GM21576 (cell line): ENCODE measurements at regions not wholly inside any gene's neighbourhood (a gene's known extent, or its start where the extent isn't known, plus 50 kb on each side); places are given as distances from the start of the nearest gene placed in this dataset.

ENCODE experiments used
- ATAC-seq: cut with Tn5 transposase; IDR thresholded peaks from one replicate; pipeline ENCODE4 v1.9.1; 2021; ENCODE audit warnings: mild to moderate bottlenecking, moderate library complexity; ENCODE audit not compliant: unreplicated experiment

DNA sequence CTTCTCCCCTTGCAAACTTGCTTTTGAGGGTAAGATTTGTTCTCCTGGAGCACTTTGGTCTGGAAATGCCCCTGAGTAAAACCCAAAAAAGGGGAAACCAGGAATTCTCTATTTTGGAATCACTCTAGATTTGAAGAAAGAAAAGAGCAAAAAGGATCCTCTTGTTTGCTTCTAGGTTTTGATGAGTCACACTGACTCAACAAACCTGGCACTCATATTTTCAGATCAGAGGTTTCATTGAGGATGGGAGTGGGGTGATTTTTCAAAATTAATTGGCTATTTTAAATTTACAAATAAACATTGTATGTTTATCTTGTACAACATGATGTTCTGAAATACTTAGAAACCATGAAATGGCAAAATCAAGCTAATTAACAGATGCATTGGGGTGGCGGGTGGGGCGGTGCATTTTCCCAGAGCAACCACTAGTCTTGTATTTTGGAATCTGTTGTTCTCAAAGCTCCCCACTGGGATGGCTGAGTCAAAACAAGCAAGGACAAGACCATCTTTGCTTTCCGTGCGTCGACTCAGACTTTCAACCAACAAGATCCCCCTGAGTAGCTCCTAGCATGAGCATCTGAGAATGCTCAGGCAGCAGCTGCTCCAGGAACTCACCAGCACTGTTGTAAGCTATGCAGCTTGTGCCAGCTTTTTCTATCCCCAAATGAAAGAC lies 451.4 kb downstream of the WDR72 start:
- no peak for ATAC-seq

DNA sequence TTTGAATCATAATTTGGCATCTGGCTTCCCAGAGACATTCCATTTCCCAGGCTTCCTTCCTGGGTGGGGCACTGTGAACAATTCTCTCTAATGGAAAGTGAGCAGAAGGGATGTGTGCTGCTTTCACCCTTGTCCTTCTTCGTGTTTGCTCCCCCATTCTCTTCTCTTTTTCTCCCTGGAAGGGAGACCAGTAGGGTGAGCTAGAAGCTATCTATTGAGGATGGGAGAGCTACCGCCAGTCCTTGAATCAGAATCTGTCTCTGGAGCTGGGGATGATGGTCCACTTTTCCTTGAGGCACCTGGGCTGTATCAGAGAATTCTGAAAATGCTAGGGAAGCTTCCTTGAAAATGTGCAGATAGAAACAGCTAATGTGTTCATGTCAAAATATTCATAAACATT lies 453.9 kb downstream of the WDR72 start:
- ATAC-seq: no peak

DNA sequence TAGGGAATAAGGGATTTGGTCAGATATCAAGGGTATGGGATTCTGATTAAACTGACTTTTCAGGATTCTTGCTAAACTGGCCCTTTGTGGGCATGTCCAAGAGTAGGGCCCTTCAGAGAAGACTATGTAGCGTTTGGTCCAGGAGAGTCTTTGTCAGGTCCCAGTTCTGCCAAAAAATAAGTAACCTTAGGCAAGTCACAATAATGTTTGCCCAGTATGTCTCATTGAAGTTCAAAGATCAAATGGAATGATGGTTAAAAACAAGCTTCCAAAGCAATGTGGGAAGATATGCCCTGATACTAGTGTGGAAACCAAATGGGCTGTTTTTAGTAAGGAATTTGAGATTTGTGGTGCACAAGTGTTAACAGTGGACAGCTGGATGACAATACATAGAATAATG lies 454.4 kb downstream of the WDR72 start:
- ATAC-seq: no peak

DNA sequence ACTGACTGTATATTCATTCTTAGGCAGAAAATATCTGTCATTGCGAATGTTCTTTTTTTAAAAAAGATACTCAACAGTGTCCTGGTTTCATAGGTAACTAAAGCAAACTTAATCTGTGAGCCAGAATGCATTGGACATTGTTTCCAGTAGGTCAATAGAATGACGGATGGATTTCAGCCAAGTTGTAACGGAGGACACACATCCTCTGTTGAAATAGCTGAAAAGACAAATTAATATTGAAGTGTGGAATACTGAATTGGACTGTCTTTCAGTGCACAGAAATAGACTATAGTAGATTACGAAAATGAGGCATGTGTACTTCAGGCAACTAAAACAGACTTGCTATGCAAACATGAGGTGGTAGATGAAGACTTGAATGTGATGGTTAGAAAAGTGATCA lies 461.6 kb downstream of the WDR72 start:
- ATAC-seq: no peak

DNA sequence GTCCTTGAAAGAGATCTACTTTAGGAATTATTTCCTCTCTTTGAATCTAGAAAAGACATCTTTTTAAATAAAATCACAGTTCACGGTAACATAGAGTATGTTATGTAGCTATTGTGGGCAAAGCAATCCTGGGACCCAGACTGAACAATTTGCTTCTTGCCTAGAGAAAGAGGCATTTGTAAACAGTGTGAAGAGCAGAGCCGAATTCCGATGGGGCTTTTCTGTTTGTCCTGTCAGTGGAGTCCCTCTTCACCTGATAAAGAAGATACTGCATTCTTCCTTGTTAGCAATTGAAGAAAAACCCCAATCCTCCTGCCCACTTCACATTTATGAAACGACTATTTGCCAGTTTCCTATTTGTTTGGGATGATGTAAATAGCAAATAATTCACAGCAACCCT lies 462.9 kb downstream of the WDR72 start:
- no peak for ATAC-seq

DNA sequence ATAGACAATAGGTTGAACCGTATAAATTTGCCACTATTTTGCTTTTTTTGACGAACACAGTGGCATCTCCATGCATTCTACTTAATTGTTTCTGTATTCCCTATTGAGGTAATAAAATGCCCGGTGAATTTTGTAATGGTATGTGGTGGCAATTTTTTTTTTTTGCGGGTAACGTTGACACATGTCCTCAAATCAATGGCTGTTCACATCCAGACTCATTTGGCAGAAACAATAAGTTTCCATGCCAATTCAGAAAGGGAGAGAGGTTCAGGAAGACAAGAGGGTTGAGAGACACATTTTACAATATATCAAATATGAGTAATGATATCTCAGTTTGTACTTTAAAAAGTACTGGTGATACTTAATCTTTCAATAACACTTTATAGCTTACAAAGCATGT lies 463.9 kb downstream of the WDR72 start:
- ATAC-seq: no peak

DNA sequence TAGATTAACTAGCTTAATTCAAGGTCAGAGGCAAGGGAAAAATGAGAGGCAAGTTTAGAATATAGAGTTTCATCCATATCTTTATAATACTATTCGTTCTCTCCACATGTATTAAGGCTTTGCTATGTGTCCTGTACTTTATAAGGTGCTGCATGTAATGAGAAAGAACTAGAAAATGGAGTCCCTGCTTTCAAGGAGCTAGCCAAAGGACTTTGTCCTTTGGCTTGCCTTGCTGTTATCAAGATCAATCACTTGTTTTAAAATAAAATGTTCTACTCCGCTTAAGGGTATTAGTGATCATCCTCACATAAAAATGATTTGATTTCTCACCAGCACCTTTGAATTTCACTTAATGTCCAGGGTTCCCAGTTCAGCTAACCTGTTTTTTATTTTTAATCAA lies 470.9 kb downstream of the WDR72 start:
- ATAC-seq: no peak

DNA sequence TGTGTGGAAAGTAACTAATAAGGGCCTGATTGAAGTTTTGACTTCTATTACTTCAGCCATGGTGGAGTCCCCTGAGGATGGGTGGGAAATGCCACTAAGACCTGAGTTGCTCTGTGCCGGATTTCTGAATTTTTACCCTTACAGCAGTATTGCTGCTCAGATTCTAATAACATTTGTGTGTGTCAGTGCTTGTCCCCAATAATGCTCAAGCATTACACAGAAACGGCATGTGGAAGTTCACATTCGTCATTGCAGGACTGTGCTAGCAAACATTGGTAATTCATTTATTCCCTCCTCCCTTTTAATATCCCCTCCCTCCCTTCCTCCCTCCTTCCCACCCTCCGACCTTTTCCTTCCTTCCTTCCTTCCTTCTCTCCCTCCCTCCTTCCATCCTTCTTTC lies 484.5 kb upstream of the ONECUT1 start:
- no peak for ATAC-seq

DNA sequence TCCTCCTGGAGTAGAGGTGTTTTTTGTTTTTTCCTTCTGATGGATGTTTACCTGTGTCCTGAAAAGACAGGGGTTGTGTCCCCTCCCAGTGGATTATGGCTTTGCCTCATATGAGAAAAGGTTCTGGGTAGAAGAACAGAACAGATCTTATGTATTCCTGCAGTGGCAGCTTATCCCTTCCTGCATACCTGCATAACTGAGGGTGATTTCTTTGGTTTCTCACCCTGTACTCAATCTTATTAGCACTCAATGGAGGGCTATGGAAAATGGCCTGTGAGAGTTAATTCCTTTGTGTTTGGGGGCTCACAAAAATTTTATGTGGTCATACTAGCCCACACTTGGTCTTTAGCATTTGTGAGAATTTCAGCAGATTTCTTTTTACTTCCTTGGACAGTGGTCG lies 482.0 kb upstream of the ONECUT1 start:
- no peak for ATAC-seq

DNA sequence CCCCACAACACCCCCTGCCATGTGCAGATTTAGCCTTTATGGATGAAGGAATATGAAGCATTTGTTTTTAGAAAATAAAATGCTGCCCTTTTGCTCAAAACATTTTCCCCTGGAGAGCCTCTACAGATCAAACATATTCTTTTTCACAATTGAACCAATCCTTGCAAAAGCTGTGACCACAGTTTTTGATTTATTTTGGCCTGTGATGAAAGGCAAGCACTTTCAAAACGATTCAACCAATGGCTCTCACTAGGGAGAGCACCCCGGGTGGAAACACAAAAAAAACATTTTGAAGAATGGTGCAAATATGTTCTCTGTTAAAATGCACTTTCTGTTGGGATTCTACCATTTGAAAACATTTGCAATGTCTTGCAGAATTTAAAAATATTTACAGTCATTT lies 476.0 kb upstream of the ONECUT1 start:
- no peak for ATAC-seq

DNA sequence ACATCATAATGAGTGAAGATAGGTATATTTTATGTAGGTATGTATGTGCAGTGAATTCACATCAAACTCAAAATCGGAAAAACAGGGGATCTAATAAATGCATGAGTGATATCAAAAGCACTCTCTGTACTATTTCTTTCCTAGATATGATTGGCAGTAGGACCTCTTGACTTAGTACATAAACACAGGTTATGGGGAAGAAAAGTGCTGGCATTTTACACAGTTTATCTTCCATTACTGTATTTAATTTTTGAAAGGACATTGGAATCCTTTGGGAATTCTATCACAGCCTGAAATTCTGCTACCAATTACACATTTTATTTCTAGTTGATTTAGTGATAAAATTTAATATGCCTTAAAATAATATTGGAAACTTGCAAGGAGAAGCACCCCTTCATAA lies 470.5 kb upstream of the ONECUT1 start:
- no peak for ATAC-seq

DNA sequence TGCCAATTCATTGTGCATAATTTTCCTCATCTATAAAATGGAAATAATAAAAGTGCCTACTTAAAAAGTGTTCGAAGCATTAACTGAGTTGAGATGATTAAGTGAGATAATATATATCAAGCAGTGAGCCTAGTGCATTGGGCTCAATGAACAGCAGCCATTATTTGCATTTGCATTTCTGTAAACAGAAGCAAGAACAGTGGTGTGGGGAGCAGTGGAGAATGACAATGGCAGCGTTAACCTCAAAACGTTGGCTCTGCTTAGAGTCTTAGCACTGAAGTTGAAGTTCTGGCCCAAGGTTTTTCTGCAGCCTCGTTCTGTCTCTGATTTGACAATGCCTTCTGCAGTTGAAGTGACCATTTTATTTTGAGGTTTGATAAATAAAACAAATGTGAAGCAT lies 466.3 kb upstream of the ONECUT1 start:
- ATAC-seq: no peak

DNA sequence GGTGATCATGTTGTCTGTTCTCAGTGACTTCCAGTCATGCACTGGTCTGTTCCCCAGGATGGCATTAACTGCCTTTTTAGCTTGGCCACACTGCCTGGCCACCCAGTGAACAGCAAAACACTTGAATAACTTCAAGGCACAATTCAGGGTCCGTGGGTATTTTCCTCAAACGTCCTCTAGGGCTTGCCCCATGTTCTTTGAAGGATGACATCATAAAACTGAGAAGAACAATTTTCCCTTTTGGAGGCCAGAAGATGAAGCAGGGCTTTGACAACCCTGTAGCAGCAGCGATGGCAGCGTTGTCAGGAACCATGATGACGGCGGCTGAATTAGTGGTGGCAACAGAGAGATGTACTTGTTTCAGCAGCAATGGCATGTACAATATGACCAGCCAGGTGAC lies 465.9 kb upstream of the ONECUT1 start:
- ATAC-seq: no peak

DNA sequence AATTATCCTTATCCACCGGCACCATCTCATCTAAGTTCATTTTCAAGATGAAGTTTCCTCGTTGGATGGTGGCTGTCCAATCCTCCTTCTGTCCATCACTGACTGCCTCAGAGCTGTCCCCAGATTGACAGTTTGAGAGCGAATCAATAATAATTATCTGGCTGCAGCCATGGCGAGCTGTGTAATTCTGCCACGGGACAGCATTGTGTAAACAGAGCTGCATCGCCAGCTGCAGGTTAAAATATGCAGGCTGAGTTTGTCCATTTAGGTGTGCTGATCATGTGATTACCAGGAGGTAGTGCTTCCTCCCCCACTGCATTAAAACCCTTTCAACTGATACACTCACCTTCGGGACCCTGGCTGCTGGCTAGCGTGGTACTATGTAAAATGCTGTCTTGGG lies 461.9 kb upstream of the ONECUT1 start:
- ATAC-seq: no peak

DNA sequence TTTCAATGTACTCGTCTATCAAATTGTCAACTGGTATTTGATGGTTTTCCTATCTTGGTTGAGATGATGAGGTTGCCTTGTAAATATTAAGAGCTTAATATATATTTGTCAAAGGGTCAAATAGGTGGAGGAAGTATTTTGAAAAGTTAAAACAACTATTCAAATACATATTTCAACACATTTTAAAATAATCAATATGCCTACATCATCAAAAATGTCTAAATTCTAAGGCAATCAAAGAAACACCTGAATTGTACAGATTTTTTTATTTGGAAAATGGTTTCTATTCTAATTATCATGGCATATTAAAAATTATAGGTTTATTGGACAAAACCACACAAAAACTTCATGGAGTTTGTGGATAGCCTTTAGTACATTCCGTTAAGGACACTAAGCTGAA lies 461.4 kb upstream of the ONECUT1 start:
- no peak for ATAC-seq

DNA sequence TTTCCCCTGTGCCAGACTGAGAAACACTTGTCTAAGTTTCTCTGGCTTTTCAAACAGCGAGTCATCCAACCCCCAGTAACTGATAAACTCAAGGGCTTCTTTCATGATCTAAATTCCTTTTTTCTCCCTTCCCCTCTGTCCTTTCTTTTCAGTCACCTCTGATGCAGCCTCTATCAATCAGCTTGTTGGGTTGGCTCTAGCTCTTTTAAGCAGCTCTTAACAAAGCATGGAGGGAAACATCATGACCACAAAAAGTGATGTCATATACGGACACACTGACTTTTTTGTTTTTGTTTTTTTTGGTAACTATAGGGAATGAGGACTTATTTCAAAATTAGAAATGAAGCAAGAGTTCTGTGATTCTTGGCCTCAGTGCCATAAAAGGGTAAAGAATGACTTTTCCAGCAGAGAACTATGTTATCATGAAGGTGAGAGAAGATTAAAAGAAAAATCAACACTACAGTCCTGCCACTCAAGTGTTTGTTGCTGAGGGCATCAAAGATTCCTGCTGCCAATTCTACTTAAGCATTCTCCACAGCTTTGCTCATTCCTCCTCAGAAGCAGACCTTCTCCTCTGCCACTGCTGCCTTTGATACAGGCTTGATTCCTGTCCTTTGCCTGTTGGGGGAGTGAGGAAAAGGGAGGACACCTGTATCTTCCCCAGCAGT lies 457.0 kb upstream of the ONECUT1 start:
- ATAC-seq: no peak

DNA sequence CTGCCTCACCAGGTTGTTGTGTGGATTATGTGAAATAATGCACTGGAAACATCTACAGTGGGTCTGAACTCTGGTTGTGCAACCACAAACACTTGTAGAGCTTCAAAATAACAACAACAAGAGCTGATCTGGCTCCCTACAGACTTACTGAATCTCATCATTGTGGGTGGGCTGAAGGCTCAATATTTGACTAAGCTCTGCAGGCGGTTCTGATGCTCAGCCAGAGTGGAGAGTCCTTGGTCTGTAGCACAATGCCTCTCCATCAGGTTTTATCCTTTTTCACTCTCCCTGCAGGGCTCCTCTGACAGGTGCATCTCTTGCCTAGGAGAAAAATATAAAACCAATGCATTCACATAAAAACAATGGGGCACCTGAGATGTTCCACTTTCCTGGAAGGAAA lies 456.3 kb upstream of the ONECUT1 start:
- no peak for ATAC-seq

DNA sequence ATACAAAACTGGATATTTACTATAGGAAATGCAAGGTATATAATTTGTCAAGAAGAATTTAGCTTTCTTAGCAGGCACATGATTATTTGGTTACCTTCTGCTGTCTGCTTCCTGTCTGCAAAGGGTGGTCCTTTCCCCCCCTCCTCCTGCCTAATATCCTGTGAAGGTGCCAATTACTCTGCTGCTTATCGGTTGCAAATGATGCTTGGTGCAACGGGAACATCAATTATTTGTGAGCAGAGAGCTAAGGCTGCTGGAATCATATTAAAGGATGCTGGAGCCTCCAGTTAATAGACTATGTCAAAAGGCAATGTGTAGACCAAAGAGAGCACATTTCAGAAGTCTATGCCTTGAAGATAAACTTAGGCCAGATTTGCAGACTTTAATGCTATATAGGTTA lies 443.7 kb upstream of the ONECUT1 start:
- no peak for ATAC-seq

DNA sequence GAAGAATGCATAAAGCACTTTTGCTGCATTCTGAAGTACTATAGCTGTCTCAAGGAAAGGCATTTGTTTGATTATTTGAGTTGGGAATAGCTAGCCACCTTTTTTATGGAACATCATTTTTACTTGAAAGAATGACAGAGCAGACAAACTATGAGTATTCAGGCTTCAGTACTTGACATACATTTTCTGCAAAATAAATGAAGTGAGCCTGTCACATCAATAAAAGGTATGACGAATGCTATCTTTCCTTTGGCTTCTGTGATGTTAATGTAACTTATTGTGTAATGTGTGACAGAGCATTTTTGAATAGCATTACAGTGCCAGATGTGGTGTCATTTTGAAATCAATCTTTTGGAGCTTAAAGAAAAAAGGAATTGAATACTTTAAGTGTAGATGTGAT lies 440.3 kb upstream of the ONECUT1 start:
- ATAC-seq: no peak

DNA sequence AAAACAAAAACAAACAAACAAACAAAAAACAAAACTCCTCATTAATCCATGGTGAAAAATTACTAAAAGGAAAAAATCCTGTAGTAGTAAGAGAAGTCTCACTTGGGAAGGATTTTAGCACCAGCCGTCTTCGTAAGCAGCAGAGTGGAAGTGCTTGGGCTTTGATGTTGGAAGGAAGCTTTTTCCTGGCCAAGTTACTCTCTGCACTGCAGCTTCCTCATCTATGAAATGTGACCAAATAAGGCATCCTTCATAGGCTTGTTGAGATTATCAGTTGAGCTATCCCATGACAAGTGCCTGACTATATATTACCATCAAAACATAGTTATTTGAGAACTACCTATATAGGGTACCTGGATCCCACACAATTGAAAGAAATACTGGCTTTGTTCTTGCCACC lies 436.4 kb upstream of the ONECUT1 start:
- ATAC-seq: no peak

DNA sequence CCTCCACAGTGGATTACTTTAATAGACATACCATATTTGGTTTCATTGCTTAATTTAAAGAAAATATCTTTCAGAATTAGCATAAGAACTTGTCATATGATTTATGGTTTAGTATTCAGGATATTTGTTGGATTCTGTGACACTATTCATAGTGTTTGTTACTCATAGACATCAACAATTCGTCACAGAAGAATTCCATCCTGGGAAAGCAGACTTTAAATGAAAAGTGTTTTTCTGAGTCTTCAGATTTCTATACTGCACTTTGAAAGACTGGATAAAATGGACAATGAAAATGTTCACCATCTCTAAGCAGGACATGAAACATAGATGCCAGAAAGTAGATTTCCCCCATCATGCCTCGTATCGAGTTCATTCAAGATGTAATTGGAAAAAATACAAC lies 435.6 kb upstream of the ONECUT1 start:
- no peak for ATAC-seq

DNA sequence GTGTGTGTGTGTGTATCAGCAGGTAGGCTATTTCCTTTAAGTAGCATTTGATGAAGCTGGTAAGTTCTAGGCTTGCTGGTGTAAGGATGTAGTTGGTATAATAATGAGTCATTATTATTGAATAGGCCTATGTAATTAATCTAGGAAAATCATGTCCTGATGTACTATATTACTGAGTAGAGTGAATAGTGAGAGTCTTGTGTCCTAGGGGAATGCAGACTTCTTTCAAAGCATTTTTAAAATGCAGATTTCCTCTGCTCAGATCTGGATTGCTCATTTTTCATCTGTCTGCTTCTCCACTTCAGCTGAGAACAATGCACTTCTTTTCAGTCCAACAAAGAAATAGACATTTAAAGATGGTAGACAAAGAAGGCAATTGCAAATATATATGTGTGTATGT lies 434.2 kb upstream of the ONECUT1 start:
- ATAC-seq: no peak

DNA sequence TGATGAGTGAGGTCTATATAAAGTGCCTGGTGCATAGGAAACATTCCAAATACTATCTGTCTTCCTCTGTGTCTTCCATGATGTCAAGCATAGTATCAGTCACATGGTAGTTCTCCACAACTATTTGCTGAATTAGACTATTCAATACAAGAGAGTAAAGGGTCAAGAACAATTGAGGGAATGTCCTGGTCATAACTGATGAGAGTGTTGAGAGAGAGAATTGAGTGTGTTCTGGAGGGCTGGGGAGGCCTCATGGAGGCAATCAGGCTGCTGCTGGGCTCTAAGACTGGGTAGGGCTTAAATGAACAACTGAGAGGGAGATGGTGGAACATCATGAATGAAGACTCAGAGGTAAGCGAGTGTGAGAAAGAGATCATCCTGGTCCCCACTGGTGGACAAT lies 433.7 kb upstream of the ONECUT1 start:
- ATAC-seq: no peak
